Activated naive CD4-positive, alpha-beta T cell treated with Interleukin-2 at 50 U/mL for 16 hours (primary cell): ENCODE measurements at regions not wholly inside any gene's neighbourhood (a gene's known extent, or its start where the extent isn't known, plus 50 kb on each side); places are given as distances from the start of the nearest gene placed in this dataset.
"Not testable (repeated sequence)": the region's sequence is repeated elsewhere in the genome, so short reads cannot be mapped to it uniquely, and the experiment has no call there.

Experiments
- DNase-seq: peaks from one replicate; pipeline ENCODE4 v3.0.0-alpha.2; 2020

DNA sequence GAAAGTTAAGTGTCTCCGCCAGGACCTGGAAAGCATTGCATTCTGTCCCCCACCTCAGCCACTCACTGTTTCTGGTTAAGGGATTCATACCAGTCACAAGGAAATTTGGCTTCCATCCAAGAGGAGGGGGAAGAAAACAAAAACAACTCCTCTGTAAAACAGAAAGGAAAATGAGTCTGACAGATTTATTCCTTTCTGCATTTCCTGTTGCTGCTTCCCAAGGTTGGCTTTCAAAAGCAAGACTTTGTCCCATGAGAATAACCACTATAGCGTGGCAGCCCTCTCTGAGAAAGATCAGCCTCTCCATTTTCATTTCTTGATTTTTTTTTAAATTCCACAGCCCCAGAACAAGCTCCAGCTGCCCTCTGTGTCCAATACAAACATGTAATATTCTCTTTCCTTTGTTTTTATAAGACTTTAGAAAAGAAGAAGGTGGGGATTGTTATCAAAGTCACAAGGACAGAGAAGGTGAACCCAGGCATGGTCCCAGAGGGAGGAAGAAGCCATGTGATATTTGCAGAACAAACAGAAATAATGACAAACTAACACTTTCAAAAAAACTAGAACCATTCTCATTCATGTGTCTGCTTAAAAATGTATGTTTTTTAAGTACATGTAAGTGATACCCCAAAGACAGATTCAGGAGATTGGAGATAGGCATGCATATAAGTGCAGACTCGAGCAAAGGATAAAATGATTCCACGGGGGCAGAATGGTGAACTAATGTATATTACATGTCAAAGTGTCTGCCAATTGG is 90.7 kb upstream of the DCLK2 start:
- DNase-seq: no peak

DNA sequence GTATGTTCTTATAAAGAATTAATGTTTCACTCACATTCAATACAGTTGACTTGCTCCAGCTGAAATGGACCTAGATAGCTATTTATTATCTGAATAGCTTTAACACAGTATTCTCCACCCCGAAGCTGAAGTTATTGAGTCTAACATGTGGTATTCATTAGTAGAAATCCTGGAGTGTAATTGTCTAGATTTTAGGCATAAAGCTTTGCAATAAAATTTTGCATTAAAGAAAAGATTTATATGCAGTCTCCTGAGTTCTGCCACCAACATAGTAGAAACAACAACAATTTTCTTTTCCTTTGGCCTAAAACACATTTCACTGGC is 90.2 kb upstream of the DCLK2 start:
- no peak for DNase-seq

DNA sequence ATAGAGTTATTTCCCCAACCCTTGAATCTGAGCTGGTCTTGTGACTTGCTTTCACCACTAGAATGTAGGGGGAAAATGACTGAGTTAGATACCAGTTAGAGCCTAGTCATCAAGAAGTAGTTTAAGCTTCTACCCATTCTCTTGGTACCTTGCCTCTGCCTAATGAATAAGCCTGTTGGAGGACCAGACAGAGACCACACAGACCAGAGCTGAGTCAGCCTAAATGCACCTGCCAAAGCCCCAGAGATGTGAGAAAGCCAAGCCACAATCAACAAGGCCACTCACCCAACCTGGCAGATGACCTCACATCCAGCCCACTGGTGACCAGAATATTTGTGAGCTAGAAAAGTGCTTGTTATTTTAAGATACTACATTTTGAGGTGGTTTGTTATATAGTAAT is 85.2 kb upstream of the DCLK2 start:
- DNase-seq: no peak

DNA sequence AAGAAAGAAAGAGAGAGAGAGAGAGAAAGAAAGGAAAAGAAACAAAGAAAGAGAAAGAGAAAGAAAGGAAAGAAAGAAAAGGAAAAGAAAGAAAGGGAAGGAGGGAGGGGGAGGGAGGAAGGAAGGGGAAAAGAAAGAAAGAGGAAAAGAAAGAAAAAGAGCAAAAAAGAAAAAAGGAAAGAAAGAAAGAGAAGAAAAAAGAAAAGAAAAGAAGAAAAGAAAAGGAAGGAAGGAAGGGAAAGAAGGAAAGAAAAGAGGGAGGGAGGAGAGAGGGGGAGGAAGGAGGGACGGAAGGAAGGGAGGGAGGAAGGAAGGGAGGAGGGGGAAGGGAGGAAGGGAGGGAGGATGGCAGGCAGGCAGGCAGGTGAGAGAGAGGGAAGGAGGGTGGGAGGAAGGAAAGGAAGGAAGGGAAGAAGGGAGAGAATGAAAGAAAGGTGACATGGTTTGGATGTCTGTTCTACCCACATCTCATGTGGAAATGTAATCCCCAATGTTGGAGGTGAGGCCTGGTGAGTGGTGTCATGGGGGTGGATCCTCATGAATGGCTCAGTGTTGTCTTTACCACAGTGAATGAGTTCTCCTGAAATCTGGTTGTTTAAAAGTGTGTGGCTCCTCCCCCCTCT is 83.0 kb upstream of the DCLK2 start:
- no peak for DNase-seq

DNA sequence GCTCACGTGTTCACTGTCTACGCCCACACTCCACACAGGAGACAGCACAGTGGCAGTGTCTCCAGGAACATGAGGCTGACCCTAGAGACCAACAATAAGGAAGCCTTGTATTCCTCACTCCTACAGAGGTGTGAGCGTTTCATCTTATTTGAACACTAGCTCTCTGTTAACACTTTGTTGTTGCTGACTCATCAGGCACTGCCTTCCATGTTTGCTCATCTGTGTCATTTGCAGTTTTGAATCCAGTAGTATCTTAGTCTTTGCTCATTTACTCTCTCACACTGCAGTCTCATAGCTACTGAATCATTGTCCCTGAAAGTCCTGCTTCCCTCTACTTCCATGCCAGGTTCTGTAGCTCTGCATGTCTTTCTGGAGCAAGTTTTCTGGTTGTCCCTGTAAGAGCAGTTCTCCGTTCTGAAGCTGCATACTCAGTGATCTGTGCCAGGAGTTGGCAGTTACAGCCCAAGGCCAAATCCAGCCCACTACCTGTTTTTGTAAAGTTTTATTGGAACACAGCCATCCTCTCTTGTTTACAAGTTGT is 80.3 kb upstream of the DCLK2 start:
- no peak for DNase-seq

DNA sequence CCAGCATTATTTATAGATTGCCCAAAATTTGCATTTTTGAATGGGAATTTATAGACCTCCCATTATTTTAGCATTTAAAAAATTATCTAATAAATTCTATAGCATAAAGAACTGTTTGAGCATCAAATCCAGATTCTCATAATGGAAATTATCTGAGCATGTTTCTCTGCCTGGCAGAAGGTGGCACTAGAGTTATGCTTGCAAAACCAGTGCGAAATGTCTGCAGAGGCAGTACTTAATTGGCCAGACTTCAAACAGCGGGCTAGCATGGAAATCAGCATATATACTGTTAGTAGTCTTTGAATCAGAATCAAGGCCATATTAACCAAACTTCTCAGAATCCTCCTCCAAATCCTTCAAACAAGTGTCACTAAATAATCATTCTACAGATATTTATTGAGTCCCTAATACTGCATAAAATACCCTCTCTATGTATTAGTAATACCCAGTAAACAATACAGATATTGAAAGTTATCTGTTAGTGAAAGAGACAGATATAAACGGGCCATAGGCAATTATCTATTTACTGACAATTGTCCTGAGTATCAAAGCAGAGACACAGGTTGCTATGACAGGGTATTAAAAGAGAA is 78.7 kb upstream of the DCLK2 start:
- no peak for DNase-seq

DNA sequence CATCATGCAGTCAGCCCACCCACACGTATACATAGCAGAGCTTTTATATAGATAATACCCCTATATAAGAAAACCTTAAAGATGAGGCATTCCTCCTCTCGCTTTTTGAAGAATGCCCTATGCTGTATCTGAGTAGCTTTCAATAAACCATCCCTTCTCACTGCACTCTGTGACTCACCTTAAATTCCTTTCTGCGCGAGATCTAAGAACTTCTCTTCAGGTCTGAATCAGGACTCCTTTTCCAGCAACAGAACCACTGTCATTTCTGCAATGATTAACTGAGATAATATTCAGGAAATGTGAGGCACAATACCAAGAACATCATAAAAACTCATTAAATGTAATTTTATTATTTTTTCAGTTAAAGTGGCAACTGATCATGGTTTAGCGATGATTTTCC is 76.4 kb upstream of the DCLK2 start:
- DNase-seq: no peak

DNA sequence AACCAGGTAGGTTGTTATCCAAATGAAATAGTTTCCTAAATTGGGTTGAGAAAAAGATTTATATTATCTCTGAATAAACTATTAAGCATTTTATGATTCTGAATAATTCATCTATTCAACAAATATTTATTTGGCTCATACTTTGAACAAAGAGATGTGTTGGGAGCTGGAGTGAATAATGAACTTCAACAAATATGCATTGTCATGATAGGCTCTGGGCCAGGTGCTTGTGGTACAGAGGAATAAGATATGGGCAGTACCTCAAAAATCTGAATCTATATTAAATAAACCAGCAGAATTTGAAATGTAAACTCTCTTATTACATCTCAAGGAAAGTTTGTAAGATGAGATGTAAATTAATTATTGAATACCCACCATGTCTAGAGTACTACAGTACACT is 75.7 kb upstream of the DCLK2 start:
- no peak for DNase-seq

DNA sequence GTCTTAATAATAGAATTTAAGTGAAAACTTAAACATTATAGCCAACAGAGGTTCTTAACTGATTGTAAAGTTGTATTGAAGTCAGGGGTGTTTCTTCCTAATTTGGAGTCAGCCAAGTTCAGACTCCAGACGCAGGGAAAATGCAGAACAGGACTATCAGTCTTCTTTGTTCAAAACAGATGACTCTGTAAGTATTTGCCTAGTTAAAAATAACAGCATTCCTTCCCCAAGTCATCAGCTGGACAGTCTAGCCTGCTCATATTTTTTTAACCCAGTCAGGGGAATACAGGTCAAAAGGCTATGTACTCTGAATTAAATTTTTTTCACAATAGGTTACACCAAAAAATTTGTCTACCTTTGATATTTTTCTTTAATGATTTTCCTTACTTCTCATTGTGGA is 73.8 kb upstream of the DCLK2 start:
- no peak for DNase-seq

DNA sequence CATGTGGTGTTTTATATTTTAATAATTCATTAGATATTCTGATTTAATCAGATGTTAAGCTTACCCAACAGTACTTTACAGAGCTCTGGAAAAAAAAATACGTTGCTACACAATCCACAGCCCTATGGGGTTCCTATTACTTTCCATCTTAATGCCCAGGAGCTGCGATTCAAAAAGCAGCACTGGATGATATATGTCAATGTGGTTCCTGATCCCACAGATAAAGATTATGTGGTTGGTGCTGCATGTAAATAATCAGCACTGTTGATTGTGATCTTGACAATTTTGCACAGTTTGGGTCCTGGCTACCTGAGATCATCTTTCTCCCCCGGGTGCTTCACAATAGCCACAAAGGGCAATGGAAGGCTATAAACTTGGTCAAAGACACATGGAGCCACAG is 72.7 kb upstream of the DCLK2 start:
- DNase-seq: no peak

DNA sequence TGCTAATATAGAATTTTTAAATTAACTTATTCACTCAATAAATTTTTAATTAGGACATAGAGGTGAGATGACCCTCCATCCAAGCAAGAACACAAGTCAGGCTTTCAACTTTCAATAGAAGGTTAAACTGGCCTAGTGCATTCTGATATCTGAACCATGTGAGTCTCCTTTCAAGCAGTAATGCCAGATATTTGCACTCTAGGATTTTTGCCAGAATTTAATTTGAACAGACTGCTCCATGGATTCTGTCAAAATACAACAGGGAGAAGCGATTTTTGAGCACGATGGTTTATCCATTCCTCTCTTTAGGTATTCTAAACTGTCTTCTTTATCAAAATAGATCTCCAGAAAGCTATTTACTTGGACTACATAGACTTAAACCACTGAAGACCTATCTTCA is 72.0 kb upstream of the DCLK2 start:
- DNase-seq: no peak

DNA sequence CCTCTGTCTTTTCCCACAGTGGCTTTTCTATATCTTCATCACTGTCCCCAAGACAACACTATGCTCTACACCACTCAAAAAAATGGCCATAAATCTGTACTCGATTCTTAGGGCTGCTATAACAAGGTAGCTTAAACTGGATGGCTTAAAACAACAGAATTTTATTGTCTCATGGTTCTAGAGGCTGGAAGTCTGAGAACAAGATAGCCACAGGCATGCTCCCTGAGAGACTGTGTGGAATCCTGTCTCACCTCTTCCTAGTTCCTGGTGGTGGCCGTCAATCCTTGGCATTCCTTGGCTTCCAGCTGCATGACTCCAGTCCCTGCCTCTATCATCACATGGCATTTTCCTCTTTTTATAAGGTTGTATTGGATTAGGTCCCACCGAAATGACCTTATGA is 70.7 kb upstream of the DCLK2 start:
- DNase-seq: no peak

DNA sequence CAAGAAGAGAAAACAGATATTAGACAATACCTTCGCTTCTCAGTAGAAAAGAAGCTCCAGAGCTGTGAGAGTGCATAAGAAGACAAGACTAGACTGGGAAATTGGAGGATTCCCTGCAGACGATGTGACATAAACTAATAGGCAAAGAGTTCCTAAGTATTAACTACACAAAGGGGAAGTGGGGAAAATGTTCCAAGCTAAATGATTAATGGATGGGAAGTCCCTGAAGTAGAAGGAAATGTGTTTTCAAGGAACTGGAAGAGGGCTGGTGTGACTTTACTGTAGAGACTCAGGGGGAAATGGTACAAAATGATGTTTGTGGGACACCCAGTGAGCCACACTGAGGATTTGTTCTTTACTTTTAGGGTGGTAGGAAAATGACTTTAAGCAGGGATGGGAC is 69.7 kb upstream of the DCLK2 start:
- no peak for DNase-seq

DNA sequence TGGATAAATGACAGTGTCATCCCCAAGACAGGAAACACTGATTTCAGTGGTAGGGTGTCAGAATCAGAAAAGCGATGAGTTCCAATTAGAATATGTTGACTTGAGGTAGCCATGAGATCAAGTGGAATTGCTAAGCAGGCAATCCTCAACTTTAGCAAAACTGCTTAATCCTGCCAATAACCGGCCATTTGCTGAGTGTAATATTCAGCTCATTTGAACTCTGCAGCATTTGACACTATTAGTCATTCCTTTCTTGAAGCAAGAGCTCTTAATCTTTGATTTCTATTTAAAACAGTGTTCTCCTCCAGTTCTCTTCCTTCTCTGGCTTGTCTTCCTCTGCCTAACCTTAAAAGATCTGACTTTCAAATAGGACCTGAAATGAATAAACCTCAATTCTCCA is 68.7 kb upstream of the DCLK2 start:
- no peak for DNase-seq

DNA sequence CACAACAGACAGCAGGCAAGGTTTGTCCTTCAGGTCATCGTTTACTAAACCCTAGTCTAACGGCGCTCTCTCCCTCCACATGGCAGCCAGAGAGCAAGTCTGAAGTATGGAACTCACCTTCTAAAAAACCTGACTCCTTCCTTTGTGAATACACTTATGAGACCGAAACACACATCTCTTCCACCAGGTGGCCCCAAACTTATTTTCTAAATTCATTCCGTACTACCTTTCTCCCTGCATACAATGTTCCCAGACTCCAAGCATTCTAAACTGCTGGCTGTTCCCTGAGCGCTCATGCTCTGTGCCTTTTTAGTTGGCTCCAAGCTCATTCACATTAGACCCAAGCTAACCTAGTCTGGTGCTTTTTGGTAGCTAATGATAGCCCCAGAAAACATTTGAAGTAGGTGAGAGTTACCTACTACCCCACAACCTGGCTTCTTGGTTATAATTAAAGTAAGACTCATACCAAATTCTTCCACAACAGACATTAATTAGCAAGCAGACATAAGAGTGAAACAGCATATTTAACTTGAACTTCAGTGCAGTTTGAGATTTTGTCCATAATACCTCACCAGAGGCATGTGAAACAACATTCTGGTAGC is 67.6 kb upstream of the DCLK2 start:
- DNase-seq: no peak

DNA sequence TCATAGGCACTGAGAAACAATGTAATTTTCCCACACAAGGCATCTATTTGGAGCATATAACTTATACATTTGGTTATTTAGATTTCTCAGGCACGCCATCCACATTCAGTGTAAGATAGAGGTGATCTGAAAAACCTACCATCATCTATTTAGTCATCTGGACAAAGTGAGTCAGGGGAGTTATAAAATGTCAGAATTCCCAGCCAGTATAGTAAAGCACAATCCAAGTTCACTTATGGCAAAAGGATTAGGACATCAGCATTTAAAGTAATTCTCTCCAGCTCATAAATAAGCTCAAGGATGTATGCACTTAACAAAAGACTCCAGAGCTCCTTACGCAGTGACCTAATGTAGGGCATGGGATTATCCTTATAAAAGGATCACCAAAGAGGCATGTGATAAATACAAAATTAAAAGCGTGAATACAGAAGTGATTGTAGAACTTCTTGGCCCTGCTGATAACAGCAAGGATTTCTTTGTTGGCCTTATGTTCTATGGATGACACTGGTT is 65.3 kb upstream of the DCLK2 start:
- no peak for DNase-seq

DNA sequence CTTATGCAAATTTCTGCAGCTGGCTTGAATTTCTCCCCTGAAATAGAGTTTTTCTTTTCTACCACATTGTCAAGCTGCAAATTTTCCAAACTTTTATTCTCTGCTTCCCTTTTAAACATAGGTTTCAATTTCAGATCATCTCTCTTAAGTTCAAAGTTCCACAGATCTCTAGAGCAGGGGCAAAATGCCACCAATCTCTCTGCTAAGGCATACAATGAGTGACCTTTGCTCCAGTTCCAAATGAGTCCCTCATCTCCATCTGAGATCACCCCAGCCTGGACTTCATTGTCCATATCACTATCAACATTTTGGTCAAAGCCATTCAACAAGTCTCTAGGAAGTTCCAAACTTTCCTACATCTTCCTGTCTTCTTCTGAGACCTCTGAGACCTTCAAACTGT is 62.3 kb upstream of the DCLK2 start:
- not testable (repeated sequence) for DNase-seq

DNA sequence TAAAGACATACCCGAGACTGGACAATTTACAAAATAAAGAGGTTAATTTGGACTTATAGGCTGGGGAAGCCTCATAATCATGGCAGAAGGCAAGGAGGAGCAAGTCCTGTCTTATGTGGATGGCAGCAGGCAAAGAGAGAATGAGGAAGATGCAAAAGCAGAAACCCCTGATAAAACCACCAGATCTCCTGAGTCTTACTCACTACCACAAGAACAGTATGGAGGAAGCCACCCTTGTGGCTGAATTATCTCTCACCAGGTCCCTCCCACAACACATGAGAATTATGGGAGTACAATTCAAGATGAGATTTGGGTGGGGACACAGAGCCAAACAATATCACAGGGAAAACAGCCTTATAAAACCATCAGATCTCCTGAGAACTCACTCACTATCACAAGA is 61.6 kb upstream of the DCLK2 start:
- not testable (repeated sequence) for DNase-seq

DNA sequence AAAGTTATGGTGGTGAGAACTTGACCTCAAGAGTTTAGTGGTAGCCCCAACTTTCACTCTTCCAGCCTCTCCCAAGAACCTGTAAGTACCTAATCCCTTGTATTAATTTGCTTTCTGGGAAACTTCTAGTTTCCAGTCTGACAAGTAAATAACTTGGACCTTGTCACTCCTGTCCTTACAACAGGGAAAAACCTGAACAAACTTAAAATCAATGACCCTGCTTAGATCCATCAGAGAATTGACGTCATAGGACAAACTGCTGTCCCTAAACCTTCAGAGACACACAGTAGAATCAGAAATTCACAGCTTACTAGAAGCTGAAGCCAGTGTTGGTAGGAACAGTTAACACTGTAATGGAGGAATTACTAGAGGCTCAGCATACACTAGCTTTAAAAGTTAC is 60.0 kb upstream of the DCLK2 start:
- no peak for DNase-seq

DNA sequence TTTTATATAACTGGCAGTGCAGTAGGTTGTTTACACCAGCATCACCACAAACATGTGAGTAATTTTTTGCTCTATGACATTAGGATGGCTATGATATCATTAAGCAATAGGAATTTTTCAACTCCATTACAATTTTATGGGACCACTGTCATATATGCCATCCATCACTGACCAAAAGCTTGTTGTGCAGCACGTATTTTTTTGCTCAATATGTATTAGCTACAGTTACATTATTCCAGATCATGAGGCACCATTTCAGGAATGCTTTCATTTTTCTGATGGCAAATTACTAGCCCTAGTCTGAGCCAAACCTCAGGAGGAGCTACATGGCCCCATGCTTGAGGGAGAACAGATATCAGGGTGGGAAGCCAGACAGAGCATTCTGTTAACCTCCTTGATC is 56.8 kb upstream of the DCLK2 start:
- no peak for DNase-seq

DNA sequence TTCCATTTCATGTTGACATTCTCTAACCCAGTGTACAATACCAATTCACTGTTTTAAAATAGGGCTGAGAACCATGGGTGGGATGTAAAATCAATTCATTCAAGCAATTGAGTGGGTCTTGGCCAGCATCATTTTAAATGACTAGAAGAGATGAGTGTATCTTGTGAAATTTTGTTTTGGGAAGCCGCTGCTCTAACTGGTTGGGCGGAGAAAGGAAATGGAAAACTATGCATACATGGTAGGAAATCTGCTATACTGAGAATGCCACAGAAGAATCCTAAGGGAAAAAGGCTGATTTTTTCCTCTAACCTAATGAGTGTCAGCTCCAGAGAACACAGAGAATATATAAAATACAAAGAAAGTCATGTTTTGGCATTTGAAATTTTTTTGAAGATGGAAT is 54.8 kb upstream of the DCLK2 start:
- DNase-seq: no peak

DNA sequence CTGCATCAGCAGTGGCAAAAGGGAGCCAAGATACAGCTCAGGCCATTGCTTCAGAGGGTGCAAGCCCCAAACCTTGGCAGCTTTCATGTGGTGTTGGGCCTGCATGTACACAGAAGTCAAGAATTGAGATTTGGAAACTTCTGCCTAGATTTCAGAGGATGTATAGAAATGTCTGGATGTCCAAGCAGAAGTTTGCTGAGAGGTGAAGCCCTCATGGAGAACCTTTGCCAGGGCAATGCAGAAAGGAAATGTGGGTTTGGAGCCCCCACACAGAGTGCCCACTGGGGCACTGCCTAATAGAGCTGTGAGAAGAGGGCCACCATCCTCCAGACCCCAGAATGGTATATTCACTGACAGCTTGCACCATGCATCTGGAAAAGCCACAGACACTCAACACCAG is 51.3 kb upstream of the DCLK2 start:
- not testable (repeated sequence) for DNase-seq
